HEK293 (cell line): ENCODE measurements at regions not wholly inside any gene's neighbourhood (a gene's known extent, or its start where the extent isn't known, plus 50 kb on each side); places are given as distances from the start of the nearest gene placed in this dataset.

Experiments
- CTCF ChIA-PET: fragments of 350-600 bp; formaldehyde crosslinking; extraction: SDS; loops from one replicate; lab custom pipeline; 2021; ENCODE audit warnings: antibody characterized with exemption; lab: Yijun Ruan, JAX
- POLR2A ChIA-PET: fragments of 300-600 bp; formaldehyde crosslinking; extraction: SDS; loops from one replicate; lab custom pipeline; 2020; ENCODE audit warnings: antibody characterized with exemption, inconsistent platforms; lab: Yijun Ruan, JAX
- H3K27ac ChIP-seq: fragments of 200-500 bp; sonication (Bioruptor generic); 2 replicates; pipeline ENCODE4 v1.5.1; 2014; ENCODE audit warnings: low read depth, low read length, control low read depth, inconsistent platforms; ENCODE audit errors: extremely low read depth
- H3K36me3 ChIP-seq, 2 experiments: fragments of 200-500 bp in 1 of 2; sonication (Bioruptor generic) in 1 of 2; 1 replicate in 1 of 2; 2 replicates in 1 of 2; pipeline ENCODE4 v1.5.1; 2014 to 2017; ENCODE audit warnings: inconsistent platforms in 2 of 2, low read length in 2 of 2; ENCODE audit not compliant: control insufficient read depth in 2 of 2, insufficient read depth in 1 of 2
- H3K4me1 ChIP-seq: fragments of 200-500 bp; sonication (Bioruptor generic); 2 replicates; pipeline ENCODE4 v1.5.1; 2014; ENCODE audit warnings: mild to moderate bottlenecking, low read length, inconsistent platforms; ENCODE audit not compliant: control insufficient read depth, insufficient read depth
- H3K4me3 ChIP-seq: 2 replicates; pipeline ENCODE4 v1.5.1; 2011; ENCODE audit warnings: low read depth, mild to moderate bottlenecking, control low read depth, low read length, moderate library complexity
- H3K9me3 ChIP-seq: fragments of 200-500 bp; sonication (Bioruptor generic); 2 replicates; pipeline ENCODE4 v1.5.1; 2014; ENCODE audit warnings: low read depth, low read length, inconsistent platforms; ENCODE audit not compliant: control insufficient read depth, insufficient read depth
- ELK4 ChIP-seq: IDR thresholded peaks from 2 replicates; pipeline ENCODE4 v1.6.1; 2011; ENCODE audit warnings: mild to moderate bottlenecking, low read depth, low read length, borderline replicate concordance
- GLI4 ChIP-seq: fragments of 450-650 bp; formaldehyde crosslinking; IDR thresholded peaks from 2 replicates; pipeline ENCODE4 v1.5.1; 2016; ENCODE audit warnings: missing biosample characterization, missing genetic modification characterization
- RBAK ChIP-seq: fragments of 450-650 bp; formaldehyde crosslinking; IDR thresholded peaks from 2 replicates; pipeline ENCODE4 v1.5.1; 2016; ENCODE audit warnings: missing biosample characterization, missing genetic modification characterization
- REPIN1 ChIP-seq: fragments of 450-650 bp; formaldehyde crosslinking; IDR thresholded peaks from 2 replicates; pipeline ENCODE4 v1.5.1; 2017; ENCODE audit warnings: missing biosample characterization, missing genetic modification characterization, low read depth
- REST ChIP-seq: fragments of 450-650 bp; formaldehyde crosslinking; IDR thresholded peaks from 2 replicates; pipeline ENCODE4 v1.5.1; 2016; ENCODE audit warnings: missing biosample characterization, missing genetic modification characterization
- ZBTB1 ChIP-seq: fragments of 450-650 bp; formaldehyde crosslinking; IDR thresholded peaks from 2 replicates; pipeline ENCODE4 v1.5.1; 2016; ENCODE audit warnings: missing biosample characterization, missing genetic modification characterization
- ZNF121 ChIP-seq: fragments of 450-650 bp; formaldehyde crosslinking; IDR thresholded peaks from 2 replicates; pipeline ENCODE4 v1.5.1; 2016; ENCODE audit warnings: missing biosample characterization, missing genetic modification characterization
- ZNF132 ChIP-seq: fragments of 450-650 bp; formaldehyde crosslinking; IDR thresholded peaks from 2 replicates; pipeline ENCODE4 v1.5.1; 2017; ENCODE audit warnings: missing biosample characterization, missing genetic modification characterization, borderline replicate concordance
- ZNF157 ChIP-seq: fragments of 450-650 bp; formaldehyde crosslinking; IDR thresholded peaks from 2 replicates; pipeline ENCODE4 v1.5.1; 2016; ENCODE audit warnings: missing biosample characterization, missing genetic modification characterization
- ZNF169 ChIP-seq: fragments of 450-650 bp; formaldehyde crosslinking; IDR thresholded peaks from 2 replicates; pipeline ENCODE4 v1.5.1; 2016; ENCODE audit warnings: missing biosample characterization, missing genetic modification characterization
- ZNF221 ChIP-seq: fragments of 450-650 bp; formaldehyde crosslinking; IDR thresholded peaks from 2 replicates; pipeline ENCODE4 v1.5.1; 2017; ENCODE audit warnings: missing biosample characterization, missing genetic modification characterization, borderline replicate concordance
- ZNF350 ChIP-seq: fragments of 450-650 bp; formaldehyde crosslinking; IDR thresholded peaks from 2 replicates; pipeline ENCODE4 v1.5.0; 2017; ENCODE audit warnings: missing biosample characterization, mild to moderate bottlenecking, missing genetic modification characterization
- ZNF423 ChIP-seq: fragments of 450-650 bp; formaldehyde crosslinking; IDR thresholded peaks from 2 replicates; pipeline ENCODE4 v1.5.1; 2016; ENCODE audit warnings: missing biosample characterization, missing genetic modification characterization
- ZNF514 ChIP-seq: fragments of 450-650 bp; formaldehyde crosslinking; IDR thresholded peaks from 2 replicates; pipeline ENCODE4 v1.5.1; 2016; ENCODE audit warnings: missing biosample characterization, missing genetic modification characterization
- ZNF529 ChIP-seq: fragments of 450-650 bp; formaldehyde crosslinking; IDR thresholded peaks from 2 replicates; pipeline ENCODE4 v1.5.1; 2017; ENCODE audit warnings: missing genetic modification characterization, missing biosample characterization; ENCODE audit not compliant: insufficient replicate concordance
- ZNF530 ChIP-seq: fragments of 450-650 bp; formaldehyde crosslinking; IDR thresholded peaks from 2 replicates; pipeline ENCODE4 v1.5.1; 2016; ENCODE audit warnings: low read depth, missing biosample characterization, missing genetic modification characterization
- ZNF544 ChIP-seq: fragments of 450-650 bp; formaldehyde crosslinking; IDR thresholded peaks from 2 replicates; pipeline ENCODE4 v1.5.0; 2017; ENCODE audit warnings: missing biosample characterization, missing genetic modification characterization
- ZNF645 ChIP-seq: fragments of 450-650 bp; formaldehyde crosslinking; IDR thresholded peaks from 2 replicates; pipeline ENCODE4; 2016; ENCODE audit warnings: missing biosample characterization, missing genetic modification characterization
- ZNF843 ChIP-seq: fragments of 450-650 bp; formaldehyde crosslinking; IDR thresholded peaks from 2 replicates; pipeline ENCODE4 v1.5.1; 2016; ENCODE audit warnings: missing biosample characterization, missing genetic modification characterization
- TF ChIP-seq, protein P1 (sequence below): fragments of 450-650 bp; formaldehyde crosslinking; IDR thresholded peaks from 2 replicates; pipeline ENCODE4 v1.5.1; 2016; ENCODE audit warnings: missing biosample characterization, missing genetic modification characterization
- TF ChIP-seq, protein P2 (sequence below): fragments of 450-650 bp; formaldehyde crosslinking; IDR thresholded peaks from 2 replicates; pipeline ENCODE4 v1.5.1; 2016; ENCODE audit warnings: missing biosample characterization, missing genetic modification characterization, low read depth
- TF ChIP-seq, protein P3 (sequence below): fragments of 450-650 bp; formaldehyde crosslinking; IDR thresholded peaks from 2 replicates; pipeline ENCODE4 v1.5.1; 2016; ENCODE audit warnings: missing biosample characterization, missing genetic modification characterization
- TF ChIP-seq, protein P4 (sequence below): fragments of 450-650 bp; formaldehyde crosslinking; IDR thresholded peaks from 2 replicates; pipeline ENCODE4 v1.5.1; 2016; ENCODE audit warnings: missing biosample characterization, missing genetic modification characterization

DNA sequence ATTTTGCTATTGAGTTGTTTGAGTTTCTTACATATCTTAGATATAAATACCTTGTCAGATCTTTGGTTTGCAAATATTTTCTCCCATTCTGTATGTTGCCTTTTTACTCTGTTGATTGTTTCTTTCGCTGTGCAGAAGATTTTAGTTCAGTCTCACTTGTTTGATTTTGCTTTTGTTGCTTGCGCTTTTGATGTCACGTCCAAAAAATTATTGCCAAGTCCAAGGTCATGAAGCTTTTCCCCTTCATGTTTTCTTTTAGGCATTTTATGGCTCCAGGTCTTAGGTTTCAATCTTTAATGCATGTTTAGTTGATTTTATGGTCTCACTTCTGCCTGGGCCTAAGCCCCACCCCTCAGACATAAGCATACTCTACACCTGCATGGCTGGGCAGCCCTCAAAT is 131.5 kb upstream of the TNC start:
- TF ChIP-seq ZNF530 (no peak), ZNF132 (tag by site-specific recombination) (no peak), ZNF514 (tag by site-specific recombination) (no peak), ZNF221 (tag by site-specific recombination) (no peak), ZNF843 (tag by site-specific recombination) (no peak), ZNF529 (tag by site-specific recombination) (no peak), ZNF121 (tag by site-specific recombination) (no peak), ZNF169 (no peak), ZNF645 (tag by site-specific recombination) (no peak), RBAK (tag by site-specific recombination) (no peak), ZNF544 (tag by site-specific recombination) (no peak), REPIN1 (tag by site-specific recombination) (no peak), ZNF423 (no peak)
- TF ChIP-seq, protein P1, sequence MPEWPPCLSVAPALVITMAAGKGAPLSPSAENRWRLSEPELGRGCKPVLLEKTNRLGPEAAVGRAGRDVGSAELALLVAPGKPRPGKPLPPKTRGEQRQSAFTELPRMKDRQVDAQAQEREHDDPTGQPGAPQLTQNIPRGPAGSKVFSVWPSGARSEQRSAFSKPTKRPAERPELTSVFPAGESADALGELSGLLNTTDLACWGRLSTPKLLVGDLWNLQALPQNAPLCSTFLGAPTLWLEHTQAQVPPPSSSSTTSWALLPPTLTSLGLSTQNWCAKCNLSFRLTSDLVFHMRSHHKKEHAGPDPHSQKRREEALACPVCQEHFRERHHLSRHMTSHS: no peak

DNA sequence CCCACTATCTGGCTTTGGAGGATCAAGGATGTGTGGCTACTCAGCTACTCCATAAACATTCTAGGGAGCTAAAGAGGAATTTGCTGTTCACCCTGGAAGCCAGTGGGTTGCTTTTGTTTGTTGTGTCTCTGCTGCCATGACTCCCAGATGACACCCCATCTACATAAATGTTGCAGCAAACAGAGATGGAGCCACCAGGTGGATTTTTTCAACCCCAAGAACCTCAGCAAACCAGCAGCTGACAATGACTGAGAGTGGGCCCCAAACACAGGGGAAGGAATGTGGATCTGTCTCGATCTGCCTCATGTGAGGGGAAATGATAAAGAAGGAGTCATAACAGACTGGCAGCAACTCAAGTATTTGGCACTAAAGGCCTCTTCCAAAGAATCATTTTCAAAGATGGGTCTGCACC is 132.7 kb upstream of the TNC start:
- no peaks in the 10 kb centered on the region for H3K4me1 ChIP-seq
- POLR2A ChIA-PET: no interaction called here
- H3K27ac ChIP-seq: no peak overlapping the region
- CTCF ChIA-PET: no interaction called here
- H3K4me3 ChIP-seq: no peak overlapping the region
- no peaks in the 10 kb centered on the region for H3K36me3 ChIP-seq
- no peaks in the 10 kb centered on the region for H3K9me3 ChIP-seq
- no peak for TF ChIP-seq GLI4
- TF ChIP-seq, protein P2, sequence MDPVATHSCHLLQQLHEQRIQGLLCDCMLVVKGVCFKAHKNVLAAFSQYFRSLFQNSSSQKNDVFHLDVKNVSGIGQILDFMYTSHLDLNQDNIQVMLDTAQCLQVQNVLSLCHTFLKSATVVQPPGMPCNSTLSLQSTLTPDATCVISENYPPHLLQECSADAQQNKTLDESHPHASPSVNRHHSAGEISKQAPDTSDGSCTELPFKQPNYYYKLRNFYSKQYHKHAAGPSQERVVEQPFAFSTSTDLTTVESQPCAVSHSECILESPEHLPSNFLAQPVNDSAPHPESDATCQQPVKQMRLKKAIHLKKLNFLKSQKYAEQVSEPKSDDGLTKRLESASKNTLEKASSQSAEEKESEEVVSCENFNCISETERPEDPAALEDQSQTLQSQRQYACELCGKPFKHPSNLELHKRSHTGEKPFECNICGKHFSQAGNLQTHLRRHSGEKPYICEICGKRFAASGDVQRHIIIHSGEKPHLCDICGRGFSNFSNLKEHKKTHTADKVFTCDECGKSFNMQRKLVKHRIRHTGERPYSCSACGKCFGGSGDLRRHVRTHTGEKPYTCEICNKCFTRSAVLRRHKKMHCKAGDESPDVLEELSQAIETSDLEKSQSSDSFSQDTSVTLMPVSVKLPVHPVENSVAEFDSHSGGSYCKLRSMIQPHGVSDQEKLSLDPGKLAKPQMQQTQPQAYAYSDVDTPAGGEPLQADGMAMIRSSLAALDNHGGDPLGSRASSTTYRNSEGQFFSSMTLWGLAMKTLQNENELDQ (tag by site-specific recombination): no peak
- TF ChIP-seq, protein P3, sequence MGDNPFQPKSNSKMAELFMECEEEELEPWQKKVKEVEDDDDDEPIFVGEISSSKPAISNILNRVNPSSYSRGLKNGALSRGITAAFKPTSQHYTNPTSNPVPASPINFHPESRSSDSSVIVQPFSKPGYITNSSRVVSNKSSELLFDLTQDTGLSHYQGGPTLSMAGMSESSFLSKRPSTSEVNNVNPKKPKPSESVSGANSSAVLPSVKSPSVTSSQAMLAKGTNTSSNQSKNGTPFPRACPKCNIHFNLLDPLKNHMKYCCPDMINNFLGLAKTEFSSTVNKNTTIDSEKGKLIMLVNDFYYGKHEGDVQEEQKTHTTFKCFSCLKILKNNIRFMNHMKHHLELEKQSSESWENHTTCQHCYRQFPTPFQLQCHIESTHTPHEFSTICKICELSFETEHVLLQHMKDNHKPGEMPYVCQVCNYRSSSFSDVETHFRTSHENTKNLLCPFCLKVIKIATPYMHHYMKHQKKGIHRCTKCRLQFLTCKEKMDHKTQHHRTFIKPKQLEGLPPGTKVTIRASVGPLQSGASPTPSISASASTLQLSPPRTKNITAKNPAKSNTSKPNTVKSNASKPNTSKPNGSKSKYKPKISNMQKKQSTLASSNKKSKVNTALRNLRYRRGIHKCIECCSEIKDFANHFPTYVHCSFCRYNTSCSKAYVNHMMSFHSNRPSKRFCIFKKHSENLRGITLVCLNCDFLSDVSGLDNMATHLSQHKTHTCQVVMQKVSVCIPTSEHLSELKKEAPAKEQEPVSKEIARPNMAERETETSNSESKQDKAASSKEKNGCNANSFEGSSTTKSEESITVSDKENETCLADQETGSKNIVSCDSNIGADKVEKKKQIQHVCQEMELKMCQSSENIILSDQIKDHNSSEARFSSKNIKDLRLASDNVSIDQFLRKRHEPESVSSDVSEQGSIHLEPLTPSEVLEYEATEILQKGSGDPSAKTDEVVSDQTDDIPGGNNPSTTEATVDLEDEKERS: no peak
- TF ChIP-seq ZNF514 (tag by site-specific recombination): no peak
- TF ChIP-seq REST (tag by site-specific recombination): no peak
- no peak for TF ChIP-seq ZNF350 (tag by site-specific recombination)
- no peak for TF ChIP-seq ZNF157 (tag by site-specific recombination)
- no peak for TF ChIP-seq ELK4
- no peak for TF ChIP-seq ZBTB1 (tag by site-specific recombination)
- TF ChIP-seq, protein P4, sequence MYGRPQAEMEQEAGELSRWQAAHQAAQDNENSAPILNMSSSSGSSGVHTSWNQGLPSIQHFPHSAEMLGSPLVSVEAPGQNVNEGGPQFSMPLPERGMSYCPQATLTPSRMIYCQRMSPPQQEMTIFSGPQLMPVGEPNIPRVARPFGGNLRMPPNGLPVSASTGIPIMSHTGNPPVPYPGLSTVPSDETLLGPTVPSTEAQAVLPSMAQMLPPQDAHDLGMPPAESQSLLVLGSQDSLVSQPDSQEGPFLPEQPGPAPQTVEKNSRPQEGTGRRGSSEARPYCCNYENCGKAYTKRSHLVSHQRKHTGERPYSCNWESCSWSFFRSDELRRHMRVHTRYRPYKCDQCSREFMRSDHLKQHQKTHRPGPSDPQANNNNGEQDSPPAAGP (tag by site-specific recombination): no peak

More for the DNA sequence above, 131.5 kb upstream of the TNC start:
- ChIA-PET POLR2A (no interaction called here), CTCF (interaction anchor here (0.7 kb wide), 1 partner anchor 50 kb away, joined by 3 read pairs; no protein-coding TSS in a partner anchor)
- Histone ChIP-seq H3K36me3 (no peaks in the 10 kb centered on the region), H3K27ac (no peak overlapping the region), H3K4me1 (no peaks in the 10 kb centered on the region), H3K4me3 (no peak overlapping the region), H3K9me3 (no peaks in the 10 kb centered on the region)
